Activated naive CD8-positive, alpha-beta T cell treated with anti-CD3 and anti-CD28 coated beads, Interleukin-2, amount 50 U/mL, for 24 hours (primary cell): ENCODE measurements at regions not wholly inside any gene's neighbourhood (a gene's known extent, or its start where the extent isn't known, plus 50 kb on each side); places are given as distances from the start of the nearest gene placed in this dataset.
"Not testable (repeated sequence)": the region's sequence is repeated elsewhere in the genome, so short reads cannot be mapped to it uniquely, and the experiment has no call there.

ENCODE experiments used
- ATAC-seq: fragments of 150-1000 bp; cut with Tn5 transposase; one replicate; pipeline ENCODE4 v1.10.0; 2021
- DNase-seq: peaks from one replicate; pipeline ENCODE4 v3.0.0; 2021
- H3K27ac Mint-ChIP-seq: one replicate; pipeline ENCODE4 v1.8.0; 2021; ENCODE audit warnings: mild to moderate bottlenecking, mixed read lengths
- H3K27me3 Mint-ChIP-seq: one replicate; pipeline ENCODE4 v1.8.0; 2021; ENCODE audit warnings: mixed read lengths
- H3K36me3 Mint-ChIP-seq: one replicate; pipeline ENCODE4 v1.8.0; 2021; ENCODE audit warnings: low read depth, mixed read lengths
- H3K4me1 Mint-ChIP-seq: one replicate; pipeline ENCODE4 v1.8.0; 2021; ENCODE audit warnings: mixed read lengths
- H3K4me3 Mint-ChIP-seq: one replicate; pipeline ENCODE4 v1.8.0; 2021; ENCODE audit warnings: mild to moderate bottlenecking, moderate library complexity, mixed read lengths
- H3K9me3 Mint-ChIP-seq: one replicate; pipeline ENCODE4 v1.8.0; 2021; ENCODE audit warnings: mixed read lengths

DNA sequence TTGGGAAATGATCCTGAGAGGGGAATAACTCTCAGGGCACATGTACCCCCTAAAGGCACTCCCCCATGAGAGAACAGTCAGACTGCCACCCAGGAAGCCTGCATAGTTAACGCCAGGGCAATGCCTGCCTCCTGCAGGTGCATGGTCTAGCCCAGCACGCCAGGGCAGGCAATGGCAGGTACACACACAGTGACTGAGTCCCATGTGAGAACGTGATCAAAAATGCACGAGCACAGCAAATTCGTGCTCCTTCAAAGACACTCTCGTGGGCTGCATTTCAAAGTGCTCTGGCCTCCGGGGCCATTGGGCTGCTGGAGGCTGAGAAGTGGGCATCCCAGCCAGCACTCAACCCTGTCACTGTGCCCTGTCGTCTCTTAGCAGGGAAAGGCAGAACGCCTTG lies 79.7 kb downstream of the SHANK2 start:
- Mint-ChIP-seq H3K27ac (no peak overlapping the region), H3K4me3 (no peak overlapping the region), H3K4me1 (no peaks in the 10 kb centered on the region), H3K9me3 (peaks cover 28% of the 10 kb centered on the region), H3K36me3 (peaks cover 2% of the 10 kb centered on the region), H3K27me3 (peaks cover 13% of the 10 kb centered on the region)
- DNase-seq (no peak), ATAC-seq (no peak)

DNA sequence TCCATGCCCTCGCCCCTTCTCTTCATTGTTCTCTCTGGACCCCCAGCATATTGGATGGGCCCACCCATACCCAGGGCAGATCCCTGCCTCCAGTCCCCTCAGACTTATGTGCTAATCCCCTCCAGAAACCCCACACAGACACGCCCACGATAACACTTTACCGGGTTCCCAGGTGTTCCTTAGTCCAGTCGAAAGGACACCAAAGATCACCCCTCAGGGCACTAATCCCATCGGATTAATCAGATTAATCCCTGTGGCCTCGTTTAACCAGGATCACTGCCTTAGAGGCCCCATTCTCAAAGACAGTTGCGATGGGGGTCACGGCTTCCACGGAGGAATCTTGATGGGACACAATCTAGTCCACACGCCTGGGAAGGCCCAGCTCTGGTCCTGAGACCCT lies 80.8 kb downstream of the SHANK2 start:
- Mint-ChIP-seq H3K27me3 (peaks cover 11% of the 10 kb centered on the region), H3K36me3 (no peaks in the 10 kb centered on the region), H3K27ac (no peak overlapping the region), H3K9me3 (peaks cover 17% of the 10 kb centered on the region), H3K4me3 (no peak overlapping the region), H3K4me1 (no peaks in the 10 kb centered on the region)
- no peak for ATAC-seq
- no peak for DNase-seq

DNA sequence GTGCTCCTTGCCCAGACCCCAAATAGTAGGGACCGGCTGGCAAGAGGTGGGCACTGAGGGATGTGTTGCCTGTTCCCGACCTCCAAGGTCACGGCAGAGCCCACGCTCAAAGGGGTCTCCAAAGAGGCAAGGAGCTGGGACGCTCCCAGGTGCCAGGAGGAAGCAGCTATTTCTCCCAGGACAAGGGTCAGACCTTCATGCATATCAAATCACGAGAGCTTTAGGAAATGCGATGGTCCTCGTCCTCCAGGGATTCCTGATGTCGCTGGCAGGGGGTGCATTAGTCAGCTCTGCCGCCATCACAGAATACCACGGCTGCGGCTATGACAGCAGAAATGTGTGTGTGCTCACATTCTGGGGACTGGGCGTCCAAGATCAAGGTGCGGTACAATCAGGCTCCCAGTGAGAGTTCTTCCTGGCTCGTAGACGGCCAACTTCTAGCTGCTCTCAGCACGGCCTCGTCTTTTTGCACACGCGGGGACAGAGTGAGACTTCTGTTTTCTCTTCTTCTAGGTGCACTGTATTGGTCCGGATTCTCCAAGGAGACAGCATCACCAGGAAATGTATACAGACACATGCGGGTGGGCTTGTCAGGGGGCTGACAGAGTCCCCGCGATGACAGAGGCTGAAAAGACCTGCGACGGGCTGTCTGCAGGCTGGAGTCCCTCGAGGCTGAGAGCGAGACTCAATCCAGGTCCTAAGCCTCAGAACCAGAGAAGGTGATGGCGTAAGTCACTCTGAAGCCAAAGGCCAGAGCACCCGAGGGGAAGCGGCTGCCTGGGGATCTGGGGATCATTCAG lies 81.6 kb downstream of the SHANK2 start:
- H3K27me3 Mint-ChIP-seq = peaks cover 7% of the 10 kb centered on the region
- no peak overlapping the region for H3K4me3 Mint-ChIP-seq
- H3K36me3 Mint-ChIP-seq = no peaks in the 10 kb centered on the region
- DNase-seq (no peak), ATAC-seq (no peak)
- H3K27ac Mint-ChIP-seq = no peak overlapping the region
- no peaks in the 10 kb centered on the region for H3K4me1 Mint-ChIP-seq
- H3K9me3 Mint-ChIP-seq = peaks cover 10% of the 10 kb centered on the region

DNA sequence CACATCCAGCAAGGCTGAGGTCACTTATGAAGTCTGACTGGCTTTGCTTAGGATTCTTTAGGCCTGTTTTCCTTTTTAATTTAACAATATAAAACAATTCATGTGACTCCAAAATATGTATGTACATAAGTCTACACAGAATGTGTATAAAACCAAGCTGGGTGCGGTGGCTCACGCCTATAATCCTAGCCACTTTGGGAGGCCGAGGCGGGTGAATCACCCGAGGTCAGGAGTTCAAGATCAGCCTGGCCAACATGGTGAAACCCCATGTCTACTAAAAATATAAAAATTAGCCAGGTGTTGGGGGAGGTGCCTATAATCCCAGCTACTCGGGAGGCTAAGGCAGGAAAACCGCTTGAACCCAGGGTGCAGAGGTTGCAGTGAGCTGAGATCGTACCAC lies 83.1 kb downstream of the SHANK2 start:
- Mint-ChIP-seq H3K36me3 (no peaks in the 10 kb centered on the region), H3K27me3 (peaks cover 2% of the 10 kb centered on the region), H3K4me3 (no peak overlapping the region), H3K27ac (no peak overlapping the region), H3K9me3 (no peaks in the 10 kb centered on the region), H3K4me1 (no peaks in the 10 kb centered on the region)
- DNase-seq = no peak
- ATAC-seq = no peak

DNA sequence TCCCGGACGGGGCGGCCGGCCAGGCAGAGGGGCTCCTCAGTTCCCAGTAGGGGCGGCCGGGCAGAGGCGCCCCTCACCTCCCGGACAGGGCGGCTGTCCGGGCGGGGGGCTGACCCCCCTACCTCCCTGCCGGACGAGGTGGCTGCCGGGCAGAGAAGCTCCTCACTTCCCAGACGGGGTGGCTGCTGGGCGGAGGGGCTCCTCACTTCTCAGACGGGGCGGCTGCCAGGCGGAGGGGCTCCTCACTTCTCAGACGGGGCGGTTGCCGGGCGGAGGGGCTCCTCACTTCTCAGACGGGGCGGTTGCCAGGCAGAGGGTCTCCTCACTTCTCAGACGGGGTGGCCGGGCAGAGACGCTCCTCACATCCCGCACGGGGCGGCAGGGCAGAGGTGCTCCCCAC lies 84.6 kb downstream of the SHANK2 start:
- H3K27me3 Mint-ChIP-seq, H3K27ac Mint-ChIP-seq, H3K4me1 Mint-ChIP-seq, ATAC-seq, H3K4me3 Mint-ChIP-seq, DNase-seq, H3K9me3 Mint-ChIP-seq, H3K36me3 Mint-ChIP-seq: not testable (repeated sequence)

DNA sequence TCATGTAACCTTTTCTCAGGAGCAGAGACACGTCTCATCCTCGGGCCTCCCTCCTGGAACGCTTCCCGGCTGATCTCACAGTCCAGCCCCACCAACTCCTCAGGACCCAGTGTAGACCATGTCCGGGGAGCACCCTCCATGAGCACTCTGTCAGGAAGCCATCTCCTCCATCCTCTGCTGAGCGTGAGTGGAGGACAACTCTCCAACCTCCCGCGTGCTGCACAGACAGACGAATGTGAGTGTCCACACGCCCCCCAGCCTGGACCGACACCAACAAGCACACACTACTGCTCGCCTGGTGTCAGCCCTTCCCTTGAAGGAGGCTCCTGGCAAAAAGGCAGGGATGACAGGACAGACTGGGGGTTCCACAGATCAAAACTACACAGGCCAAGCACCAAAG lies 86.6 kb downstream of the SHANK2 start:
- ATAC-seq (no peak), DNase-seq (no peak)
- Mint-ChIP-seq H3K36me3 (no peaks in the 10 kb centered on the region), H3K27ac (no peak overlapping the region), H3K9me3 (no peaks in the 10 kb centered on the region), H3K4me1 (no peaks in the 10 kb centered on the region), H3K27me3 (no peaks in the 10 kb centered on the region), H3K4me3 (no peak overlapping the region)

DNA sequence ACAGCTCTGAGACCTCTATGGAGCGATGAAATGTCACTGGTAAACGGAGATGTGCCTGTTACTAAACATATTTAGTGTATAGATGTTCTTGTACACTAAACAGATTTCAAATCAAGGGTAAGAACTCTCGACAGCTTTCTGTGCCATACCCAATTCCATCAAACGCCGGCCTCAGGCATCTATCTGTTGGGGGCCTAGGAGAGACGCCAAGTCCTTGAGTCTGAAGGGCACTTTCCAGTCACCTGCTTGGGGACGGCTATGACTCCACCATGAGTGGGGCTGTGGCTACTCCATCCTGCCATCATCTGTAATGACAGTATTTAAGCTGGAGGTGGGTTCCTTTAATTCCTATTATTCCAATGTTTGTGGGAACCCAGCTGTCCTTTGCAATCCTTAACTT lies 87.8 kb downstream of the SHANK2 start:
- DNase-seq (no peak), ATAC-seq (no peak)
- no peaks in the 10 kb centered on the region for H3K36me3 Mint-ChIP-seq
- H3K9me3 Mint-ChIP-seq = no peaks in the 10 kb centered on the region
- H3K4me3 Mint-ChIP-seq = no peak overlapping the region
- H3K27ac Mint-ChIP-seq = no peak overlapping the region
- no peaks in the 10 kb centered on the region for H3K27me3 Mint-ChIP-seq
- no peaks in the 10 kb centered on the region for H3K4me1 Mint-ChIP-seq

DNA sequence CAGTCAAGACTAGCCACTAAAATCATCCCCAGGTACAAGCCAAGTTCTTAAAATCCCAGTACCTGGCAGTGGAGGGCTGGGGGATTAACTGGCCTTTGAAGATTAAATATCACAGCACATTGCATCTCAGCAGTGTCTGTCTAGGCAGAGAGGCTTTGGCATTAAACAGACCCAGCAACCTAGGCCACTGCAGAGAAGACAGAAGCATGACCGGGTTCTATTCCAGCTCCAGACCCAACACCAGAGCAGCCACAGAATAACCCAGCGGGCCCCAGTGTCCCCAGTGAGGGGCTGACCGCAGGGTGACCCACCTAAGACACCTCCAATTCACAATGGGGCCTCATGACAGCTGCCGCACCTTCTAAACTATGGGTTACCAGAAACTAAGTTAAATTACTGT lies 88.2 kb downstream of the SHANK2 start:
- no peaks in the 10 kb centered on the region for H3K9me3 Mint-ChIP-seq
- ATAC-seq (no peak), DNase-seq (no peak)
- H3K27me3 Mint-ChIP-seq = no peaks in the 10 kb centered on the region
- H3K36me3 Mint-ChIP-seq = no peaks in the 10 kb centered on the region
- H3K27ac Mint-ChIP-seq = no peak overlapping the region
- no peak overlapping the region for H3K4me3 Mint-ChIP-seq
- H3K4me1 Mint-ChIP-seq = no peaks in the 10 kb centered on the region

DNA sequence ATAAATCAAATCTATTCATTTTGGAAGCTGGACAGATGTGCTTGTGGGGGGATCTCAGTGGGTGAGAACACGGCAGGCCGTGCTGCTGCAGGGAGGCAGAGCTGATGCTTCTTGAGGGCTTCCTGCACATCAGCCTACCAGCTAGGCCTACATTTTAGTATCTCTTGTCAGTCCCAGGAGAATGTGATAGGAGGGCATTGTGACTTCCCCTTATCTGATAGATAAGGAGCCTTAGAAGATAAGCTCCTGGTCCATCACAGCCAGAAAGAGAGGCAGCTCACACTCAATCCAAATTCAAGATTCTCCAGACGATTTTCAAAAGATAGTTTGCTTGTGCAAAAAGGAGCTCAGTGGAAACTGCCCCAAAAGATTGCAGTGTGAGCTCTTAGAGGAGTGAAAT lies 89.0 kb downstream of the SHANK2 start:
- Mint-ChIP-seq H3K36me3 (no peaks in the 10 kb centered on the region), H3K27ac (no peak overlapping the region), H3K27me3 (no peaks in the 10 kb centered on the region), H3K4me3 (no peak overlapping the region), H3K9me3 (no peaks in the 10 kb centered on the region), H3K4me1 (no peaks in the 10 kb centered on the region)
- DNase-seq = no peak
- ATAC-seq = no peak

DNA sequence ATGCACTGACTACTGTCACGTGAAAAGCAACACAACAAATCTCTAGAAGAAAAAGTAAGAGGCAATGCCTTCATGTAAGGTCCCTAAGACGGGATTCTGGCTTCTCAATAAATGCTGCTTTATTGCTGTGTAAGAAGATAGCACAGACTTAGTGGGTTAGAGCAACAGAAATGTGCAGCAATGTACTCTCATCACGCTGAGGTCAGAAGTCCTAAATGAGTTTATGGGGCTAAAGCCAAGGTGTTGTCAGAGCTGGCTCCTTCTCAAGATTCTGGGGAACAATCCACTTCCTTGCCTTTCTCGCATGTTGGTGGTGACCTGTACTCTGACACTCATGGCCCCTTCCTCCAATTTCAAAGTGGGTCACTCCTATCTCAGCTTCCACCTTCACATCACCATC lies 93.4 kb downstream of the SHANK2 start:
- ATAC-seq = no peak

DNA sequence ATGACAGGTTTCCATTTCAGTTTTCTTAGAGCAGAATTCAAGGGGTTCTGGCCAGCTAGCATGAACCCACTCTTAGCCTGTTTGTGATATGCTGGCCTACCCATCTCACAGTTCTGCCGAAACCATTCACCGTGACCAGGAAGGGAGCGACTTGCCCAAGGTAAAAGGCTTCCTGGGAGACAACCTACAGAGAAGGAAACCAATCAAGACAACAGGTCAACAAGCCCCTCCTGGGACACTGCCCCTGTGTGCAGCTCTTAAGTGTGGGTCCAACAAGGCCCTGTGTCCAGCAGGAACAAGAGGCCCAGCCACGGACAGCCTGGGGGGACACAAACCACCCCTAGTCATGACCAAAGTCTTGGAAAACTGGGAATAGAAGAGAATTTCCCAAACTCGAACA lies 94.7 kb downstream of the SHANK2 start:
- not testable (repeated sequence) for H3K36me3 Mint-ChIP-seq, H3K9me3 Mint-ChIP-seq, H3K4me3 Mint-ChIP-seq, H3K4me1 Mint-ChIP-seq, H3K27me3 Mint-ChIP-seq, DNase-seq, H3K27ac Mint-ChIP-seq, ATAC-seq

More for the DNA sequence above, 93.4 kb downstream of the SHANK2 start:
- Mint-ChIP-seq H3K4me3 (no peak overlapping the region), H3K36me3 (no peaks in the 10 kb centered on the region), H3K9me3 (no peaks in the 10 kb centered on the region), H3K27ac (no peak overlapping the region), H3K27me3 (peaks cover 3% of the 10 kb centered on the region), H3K4me1 (no peaks in the 10 kb centered on the region)
- no peak for DNase-seq

DNA sequence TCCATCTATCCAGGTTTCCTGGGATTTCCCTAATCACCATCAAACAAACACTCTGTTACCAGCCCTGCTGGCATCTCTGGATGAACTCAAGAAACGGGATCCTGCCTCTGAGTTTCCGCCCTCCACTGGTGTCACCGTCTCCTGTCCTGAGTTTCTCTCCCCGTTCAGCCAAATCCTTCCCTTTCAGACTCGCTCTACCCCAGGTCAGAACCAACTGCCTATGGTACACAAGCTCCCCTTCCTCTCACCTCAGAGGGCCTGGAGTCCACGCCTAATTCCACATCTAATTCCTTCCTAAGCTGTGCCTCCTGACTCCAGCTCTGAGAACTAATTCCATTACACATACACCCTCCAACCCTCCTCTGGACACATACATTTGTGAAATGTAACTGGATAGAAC lies 96.1 kb downstream of the SHANK2 start:
- DNase-seq (no peak), ATAC-seq (no peak)
- Mint-ChIP-seq H3K9me3 (no peaks in the 10 kb centered on the region), H3K36me3 (no peaks in the 10 kb centered on the region), H3K4me1 (no peaks in the 10 kb centered on the region), H3K27me3 (peaks cover 17% of the 10 kb centered on the region), H3K4me3 (no peak overlapping the region), H3K27ac (no peak overlapping the region)

DNA sequence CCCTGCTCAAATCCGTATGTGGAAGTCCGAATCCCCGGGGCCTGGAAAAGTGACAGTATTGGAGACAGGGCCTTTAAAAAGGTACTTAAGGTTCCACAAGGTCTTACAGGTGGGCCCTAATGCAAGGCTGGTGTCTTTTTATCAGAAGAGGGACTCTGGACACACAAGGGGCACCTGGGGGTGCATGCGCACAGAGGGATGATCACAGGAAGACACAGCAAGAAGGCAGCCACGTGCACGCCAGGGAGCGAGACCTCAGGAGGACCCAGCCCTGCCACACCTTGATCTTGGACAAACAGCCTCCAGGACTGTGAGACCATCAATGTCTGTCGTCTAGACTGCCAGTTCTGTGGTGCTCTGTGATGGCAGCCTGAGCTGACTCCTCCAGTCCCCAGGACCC lies 96.5 kb downstream of the SHANK2 start:
- ATAC-seq = no peak
- Mint-ChIP-seq H3K4me3 (no peak overlapping the region), H3K27me3 (peaks cover 17% of the 10 kb centered on the region)

DNA sequence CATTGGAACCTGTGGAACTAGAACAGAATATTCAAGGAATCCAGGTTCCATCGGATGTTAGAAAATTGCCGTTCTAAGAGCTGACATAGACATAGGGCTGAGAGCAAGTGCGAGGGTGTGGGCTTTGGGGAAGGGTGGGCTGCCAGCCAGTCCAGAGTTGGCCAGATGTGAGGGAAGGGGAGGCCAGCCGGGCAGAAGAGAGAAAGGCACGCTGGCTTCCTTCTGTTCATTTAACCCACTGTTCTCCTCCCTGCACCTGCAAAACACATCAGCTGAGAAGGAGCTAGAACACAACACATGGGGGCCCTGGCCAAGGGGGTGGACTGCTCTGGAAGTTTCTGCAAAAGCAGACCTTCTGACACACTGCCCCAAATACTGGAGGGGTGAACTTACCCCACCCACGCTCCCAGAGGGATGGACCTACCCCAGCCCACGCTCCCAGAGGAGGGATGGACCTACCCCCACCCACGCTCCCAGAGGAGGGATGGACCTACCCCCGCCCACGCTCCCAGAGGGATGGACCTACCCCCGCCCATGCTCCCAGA lies 98.0 kb downstream of the SHANK2 start:
- ATAC-seq (no peak), DNase-seq (no peak)
- H3K4me1 Mint-ChIP-seq = no peaks in the 10 kb centered on the region
- H3K27ac Mint-ChIP-seq = no peak overlapping the region
- no peak overlapping the region for H3K4me3 Mint-ChIP-seq
- no peaks in the 10 kb centered on the region for H3K36me3 Mint-ChIP-seq
- peaks cover 21% of the 10 kb centered on the region for H3K27me3 Mint-ChIP-seq
- H3K9me3 Mint-ChIP-seq = peaks cover 2% of the 10 kb centered on the region

More for the DNA sequence above, 96.5 kb downstream of the SHANK2 start:
- Mint-ChIP-seq H3K9me3 (no peaks in the 10 kb centered on the region), H3K27ac (no peak overlapping the region), H3K4me1 (no peaks in the 10 kb centered on the region), H3K36me3 (no peaks in the 10 kb centered on the region)
- no peak for DNase-seq

DNA sequence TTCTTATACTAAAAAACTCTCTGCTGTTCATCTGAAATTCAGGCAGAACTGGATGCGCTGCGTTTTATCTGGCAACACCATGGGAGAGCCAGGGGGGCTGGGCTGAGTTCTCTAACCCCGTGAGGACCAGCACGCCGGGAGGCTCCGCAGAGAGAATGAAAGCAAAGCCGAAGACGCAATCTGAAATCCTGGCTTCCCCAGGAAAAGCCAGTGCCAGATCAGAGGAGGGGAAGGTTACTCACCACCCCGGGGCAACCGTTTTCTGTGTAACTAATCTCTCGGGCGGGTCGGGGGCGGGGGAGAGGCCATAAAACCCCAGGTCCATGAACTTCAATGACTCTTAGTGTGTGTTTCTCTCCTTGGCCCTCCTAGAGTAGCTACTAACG lies 99.4 kb downstream of the SHANK2 start:
- DNase-seq (no peak), ATAC-seq (no peak)
- Mint-ChIP-seq H3K4me1 (no peaks in the 10 kb centered on the region), H3K4me3 (no peak overlapping the region), H3K27me3 (peaks cover 22% of the 10 kb centered on the region), H3K27ac (no peak overlapping the region), H3K36me3 (no peaks in the 10 kb centered on the region), H3K9me3 (peaks cover 4% of the 10 kb centered on the region)
